ENCODE measurements at regions not wholly inside any gene's neighbourhood (a gene's known extent, or its start where the extent isn't known, plus 50 kb on each side); places are given as distances from the start of the nearest gene placed in this dataset.
A peak's percentile ranks its signal among the peaks of the same experiment; 100 is the strongest.

GRCh38 chr10:31615129-31615528, 296.1 kb downstream of the ZEB1 start:
- Histone ChIP-seq H3K4me1 (replicated peaks) (peaks cover 15% of the 10 kb centered on the region), H3K36me3 (no peaks in the 10 kb centered on the region), H3K27me3 (replicated peaks) (no peaks in the 10 kb centered on the region), H3K27ac (no peak overlapping the region), H3K4me3 (no peak overlapping the region), H3K9me3 (replicated peaks) (no peaks in the 10 kb centered on the region; the same call in 1 of the 2 replicates)
- DNase-seq (ENCODE audit: low read depth in 1 of 2, low spot score in 2 of 2): no peak

GRCh38 chr10:31614611-31615010, 295.6 kb downstream of the ZEB1 start:
- peaks cover 15% of the 10 kb centered on the region for H3K4me1 ChIP-seq (replicated peaks)
- DNase-seq (ENCODE audit: low read depth in 1 of 2, low spot score in 2 of 2): no peak
- H3K4me3 ChIP-seq: no peak overlapping the region
- no peaks in the 10 kb centered on the region for H3K27me3 ChIP-seq (replicated peaks)
- no peaks in the 10 kb centered on the region for H3K36me3 ChIP-seq
- H3K27ac ChIP-seq: no peak overlapping the region
- H3K9me3 ChIP-seq (replicated peaks): no peaks in the 10 kb centered on the region; the same call in 1 of the 2 replicates

GRCh38 chr10:31612082-31612481, 293.1 kb downstream of the ZEB1 start:
- H3K4me3 ChIP-seq: no peak overlapping the region
- H3K36me3 ChIP-seq: no peaks in the 10 kb centered on the region
- peaks cover 15% of the 10 kb centered on the region for H3K4me1 ChIP-seq (replicated peaks)
- H3K27me3 ChIP-seq (replicated peaks): no peaks in the 10 kb centered on the region
- H3K27ac ChIP-seq: peak overlapping the region; percentile 20; the same call in 1 of the 2 replicates
- peak in 1 of 2 experiments; percentile 46 for DNase-seq (ENCODE audit: low read depth in 1 of 2, low spot score in 2 of 2)
- H3K9me3 ChIP-seq (replicated peaks): no peaks in the 10 kb centered on the region; the same call in 1 of the 2 replicates

GRCh38 chr10:31611161-31611560, 292.1 kb downstream of the ZEB1 start:
- H3K27me3 ChIP-seq (replicated peaks): no peaks in the 10 kb centered on the region
- peaks cover 15% of the 10 kb centered on the region for H3K4me1 ChIP-seq (replicated peaks)
- no peak for DNase-seq (ENCODE audit: low read depth in 1 of 2, low spot score in 2 of 2)
- no peak overlapping the region for H3K4me3 ChIP-seq
- no peaks in the 10 kb centered on the region for H3K36me3 ChIP-seq
- H3K9me3 ChIP-seq (replicated peaks): no peaks in the 10 kb centered on the region; the same call in 1 of the 2 replicates
- H3K27ac ChIP-seq: no peak overlapping the region

GRCh38 chr10:31607481-31607880, 288.5 kb downstream of the ZEB1 start:
- H3K4me3 ChIP-seq: no peak overlapping the region
- H3K36me3 ChIP-seq: no peaks in the 10 kb centered on the region
- no peaks in the 10 kb centered on the region for H3K27me3 ChIP-seq (replicated peaks)
- no peak overlapping the region for H3K27ac ChIP-seq
- no peak for DNase-seq (ENCODE audit: low read depth in 1 of 2, low spot score in 2 of 2)
- no peaks in the 10 kb centered on the region for H3K9me3 ChIP-seq (replicated peaks)
- peaks cover 27% of the 10 kb centered on the region for H3K4me1 ChIP-seq (replicated peaks)

- Histone ChIP-seq H3K4me1 (replicated peaks) (peaks cover 27% of the 10 kb centered on the region), H3K9me3 (replicated peaks) (no peaks in the 10 kb centered on the region)
These were observed 287.8 kb downstream of the ZEB1 start for GRCh38 chr10:31606841-31607240.

GRCh38 chr10:31605861-31606525, 287.0 kb downstream of the ZEB1 start:
- no peak overlapping the region for H3K4me3 ChIP-seq
- H3K36me3 ChIP-seq: no peaks in the 10 kb centered on the region
- DNase-seq (ENCODE audit: low read depth in 1 of 2, low spot score in 2 of 2): no peak

More at GRCh38 chr10:31606841-31607240, 287.8 kb downstream of the ZEB1 start:
- Histone ChIP-seq H3K36me3 (no peaks in the 10 kb centered on the region), H3K4me3 (no peak overlapping the region), H3K27me3 (replicated peaks) (no peaks in the 10 kb centered on the region), H3K27ac (no peak overlapping the region)
- no peak for DNase-seq (ENCODE audit: low read depth in 1 of 2, low spot score in 2 of 2)

GRCh38 chr10:31605426-31605825, 286.4 kb downstream of the ZEB1 start:
- no peaks in the 10 kb centered on the region for H3K27me3 ChIP-seq (replicated peaks)

More at GRCh38 chr10:31605861-31606525, 287.0 kb downstream of the ZEB1 start:
- Histone ChIP-seq H3K27ac (no peak overlapping the region), H3K4me1 (replicated peaks) (peaks cover 22% of the 10 kb centered on the region), H3K9me3 (replicated peaks) (no peaks in the 10 kb centered on the region), H3K27me3 (replicated peaks) (no peaks in the 10 kb centered on the region)

GRCh38 chr10:31604646-31605170, 285.7 kb downstream of the ZEB1 start:
- no peak overlapping the region for H3K27ac ChIP-seq
- no peaks in the 10 kb centered on the region for H3K9me3 ChIP-seq (replicated peaks)
- H3K4me3 ChIP-seq: no peak overlapping the region
- H3K4me1 ChIP-seq (replicated peaks): peaks cover 22% of the 10 kb centered on the region
- H3K36me3 ChIP-seq: no peaks in the 10 kb centered on the region
- no peaks in the 10 kb centered on the region for H3K27me3 ChIP-seq (replicated peaks)
- no peak for DNase-seq (ENCODE audit: low read depth in 1 of 2, low spot score in 2 of 2)

More at GRCh38 chr10:31605426-31605825, 286.4 kb downstream of the ZEB1 start:
- Histone ChIP-seq H3K36me3 (no peaks in the 10 kb centered on the region), H3K27ac (no peak overlapping the region), H3K4me3 (no peak overlapping the region), H3K4me1 (replicated peaks) (peaks cover 22% of the 10 kb centered on the region), H3K9me3 (replicated peaks) (no peaks in the 10 kb centered on the region)
- DNase-seq (ENCODE audit: low read depth in 1 of 2, low spot score in 2 of 2): no peak

- Histone ChIP-seq H3K27ac (no peak overlapping the region), H3K27me3 (replicated peaks) (no peaks in the 10 kb centered on the region), H3K36me3 (no peaks in the 10 kb centered on the region), H3K9me3 (replicated peaks) (no peaks in the 10 kb centered on the region), H3K4me3 (no peak overlapping the region; the same call in 1 of the 2 replicates), H3K4me1 (replicated peaks) (peaks cover 22% of the 10 kb centered on the region)
- no peak for DNase-seq (ENCODE audit: low read depth in 1 of 2, low spot score in 2 of 2)
These were observed 285.1 kb downstream of the ZEB1 start for GRCh38 chr10:31604096-31604495.

GRCh38 chr10:31603235-31604087, 284.4 kb downstream of the ZEB1 start:
- no peaks in the 10 kb centered on the region for H3K9me3 ChIP-seq (replicated peaks)
- H3K27ac ChIP-seq: peak overlapping the region; percentile 92
- peaks cover 22% of the 10 kb centered on the region for H3K4me1 ChIP-seq (replicated peaks)
- H3K4me3 ChIP-seq: peak overlapping the region; percentile 43
- no peaks in the 10 kb centered on the region for H3K27me3 ChIP-seq (replicated peaks)
- H3K36me3 ChIP-seq: no peaks in the 10 kb centered on the region
- DNase-seq (ENCODE audit: low read depth in 1 of 2, low spot score in 2 of 2): peak; percentile 98

- Histone ChIP-seq H3K27ac (peak overlapping the region; percentile 92), H3K27me3 (replicated peaks) (no peaks in the 10 kb centered on the region), H3K4me3 (peak overlapping the region; percentile 43), H3K9me3 (replicated peaks) (no peaks in the 10 kb centered on the region), H3K36me3 (no peaks in the 10 kb centered on the region), H3K4me1 (replicated peaks) (peaks cover 22% of the 10 kb centered on the region)
- DNase-seq (ENCODE audit: low read depth in 1 of 2, low spot score in 2 of 2): peak; percentile 73 to 90
These were observed 283.7 kb downstream of the ZEB1 start for GRCh38 chr10:31602541-31603234.

GRCh38 chr10:31601136-31601535, 282.1 kb downstream of the ZEB1 start:
- peaks cover 22% of the 10 kb centered on the region for H3K4me1 ChIP-seq (replicated peaks)
- H3K36me3 ChIP-seq: no peaks in the 10 kb centered on the region
- no peak overlapping the region for H3K4me3 ChIP-seq
- no peak for DNase-seq (ENCODE audit: low read depth in 1 of 2, low spot score in 2 of 2)
- no peak overlapping the region for H3K27ac ChIP-seq
- no peaks in the 10 kb centered on the region for H3K9me3 ChIP-seq (replicated peaks)
- H3K27me3 ChIP-seq (replicated peaks): no peaks in the 10 kb centered on the region

Data from SJSA1 (cell line).